OCI-LY3 (cell line): ENCODE measurements at regions not wholly inside any gene's neighbourhood (a gene's known extent, or its start where the extent isn't known, plus 50 kb on each side); places are given as distances from the start of the nearest gene placed in this dataset.

Experiments used
- H2AFZ ChIP-seq: fragments of 200-600, 300-600 bp; shearing (Covaris generic); 2 replicates; pipeline ENCODE4 v1.6.0; 2014; ENCODE audit warnings: antibody characterized with exemption, low read depth, low read length
- H3K27ac ChIP-seq: fragments of 200-600, 300-600 bp; sonication (generic); 2 replicates; pipeline ENCODE4 v1.5.1; 2014; ENCODE audit warnings: mild to moderate bottlenecking, low read length, moderate library complexity, mixed read lengths
- H3K27me3 ChIP-seq: fragments of 200-600, 300-600 bp; sonication (generic); 2 replicates; pipeline ENCODE4 v1.6.1; 2014; ENCODE audit warnings: low read depth, low read length, mixed read lengths
- H3K36me3 ChIP-seq: fragments of 200-600, 300-600 bp; sonication (generic); replicated peaks from 2 replicates; pipeline ENCODE3; 2014; ENCODE audit warnings: low read depth, low read length, mixed read lengths
- H3K4me1 ChIP-seq: fragments of 300-600, 200-600 bp; sonication (generic); 2 replicates; pipeline ENCODE4 v1.6.1; 2014; ENCODE audit warnings: low read length, mixed read lengths
- H3K4me2 ChIP-seq: fragments of 200-600, 300-600 bp; sonication (generic); 2 replicates; pipeline ENCODE4 v1.6.1; 2014; ENCODE audit warnings: low read length, mixed read lengths
- H3K4me3 ChIP-seq: fragments of 300-600, 200-600 bp; sonication (generic); 2 replicates; pipeline ENCODE4 v1.5.1; 2014; ENCODE audit warnings: antibody characterized with exemption, mild to moderate bottlenecking, low read length, moderate library complexity
- H3K79me2 ChIP-seq: fragments of 300-600, 200-600 bp; shearing (Covaris generic); 2 replicates; pipeline ENCODE4 v1.6.1; 2014; ENCODE audit warnings: mild to moderate bottlenecking, low read length, mixed read lengths
- H3K9ac ChIP-seq: fragments of 300-600, 200-600 bp; shearing (Covaris generic); 2 replicates; pipeline ENCODE4 v1.6.0; 2014; ENCODE audit warnings: mild to moderate bottlenecking, low read length, moderate library complexity
- H3K9me3 ChIP-seq: fragments of 200-600, 300-600 bp; shearing (Covaris generic); 2 replicates; pipeline ENCODE4 v1.6.1; 2014; ENCODE audit warnings: low read length, mixed read lengths; ENCODE audit not compliant: insufficient read depth
- H4K20me1 ChIP-seq: fragments of 200-600, 300-600 bp; sonication (generic); 2 replicates; pipeline ENCODE4 v1.6.1; 2016; ENCODE audit warnings: low read length, mixed read lengths; ENCODE audit not compliant: insufficient read depth
- CTCF ChIP-seq: fragments of 200-600, 300-600 bp; sonication (generic); IDR thresholded peaks from 2 replicates; pipeline ENCODE4 v1.5.1; 2014; ENCODE audit warnings: antibody characterized with exemption, low read length, low read depth
- EZH2phosphoT487 ChIP-seq: fragments of 200-600 bp; shearing (Covaris generic); IDR thresholded peaks from 2 replicates; pipeline ENCODE4 v1.6.1; 2018; ENCODE audit warnings: antibody characterized with exemption, mixed run types, low read depth

DNA sequence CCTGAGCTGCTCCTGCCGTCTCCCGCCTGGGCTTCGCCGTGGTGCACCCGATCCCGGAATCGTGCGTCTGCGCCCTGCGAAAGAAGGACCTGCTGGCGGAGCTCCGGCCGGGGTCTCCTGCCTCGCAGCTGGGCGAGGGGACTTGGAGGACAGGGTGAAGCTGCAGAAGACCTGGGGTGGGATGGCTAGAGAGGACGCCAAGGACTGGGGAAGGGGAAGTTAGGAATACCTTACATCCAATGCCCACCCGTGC is 150.2 kb downstream of the PRL start:
- H3K4me2 ChIP-seq = no peak overlapping the region
- H3K9ac ChIP-seq = no peak overlapping the region
- no peaks in the 10 kb centered on the region for H3K36me3 ChIP-seq
- H3K4me3 ChIP-seq = no peak overlapping the region
- no peaks in the 10 kb centered on the region for H3K4me1 ChIP-seq
- no peak for TF ChIP-seq CTCF
- no peak for TF ChIP-seq EZH2phosphoT487
- H4K20me1 ChIP-seq = no peaks in the 10 kb centered on the region
- H3K27ac ChIP-seq = no peak overlapping the region
- H2AFZ ChIP-seq = no peak overlapping the region
- no peaks in the 10 kb centered on the region for H3K9me3 ChIP-seq
- no peaks in the 10 kb centered on the region for H3K79me2 ChIP-seq
- H3K27me3 ChIP-seq = no peaks in the 10 kb centered on the region

DNA sequence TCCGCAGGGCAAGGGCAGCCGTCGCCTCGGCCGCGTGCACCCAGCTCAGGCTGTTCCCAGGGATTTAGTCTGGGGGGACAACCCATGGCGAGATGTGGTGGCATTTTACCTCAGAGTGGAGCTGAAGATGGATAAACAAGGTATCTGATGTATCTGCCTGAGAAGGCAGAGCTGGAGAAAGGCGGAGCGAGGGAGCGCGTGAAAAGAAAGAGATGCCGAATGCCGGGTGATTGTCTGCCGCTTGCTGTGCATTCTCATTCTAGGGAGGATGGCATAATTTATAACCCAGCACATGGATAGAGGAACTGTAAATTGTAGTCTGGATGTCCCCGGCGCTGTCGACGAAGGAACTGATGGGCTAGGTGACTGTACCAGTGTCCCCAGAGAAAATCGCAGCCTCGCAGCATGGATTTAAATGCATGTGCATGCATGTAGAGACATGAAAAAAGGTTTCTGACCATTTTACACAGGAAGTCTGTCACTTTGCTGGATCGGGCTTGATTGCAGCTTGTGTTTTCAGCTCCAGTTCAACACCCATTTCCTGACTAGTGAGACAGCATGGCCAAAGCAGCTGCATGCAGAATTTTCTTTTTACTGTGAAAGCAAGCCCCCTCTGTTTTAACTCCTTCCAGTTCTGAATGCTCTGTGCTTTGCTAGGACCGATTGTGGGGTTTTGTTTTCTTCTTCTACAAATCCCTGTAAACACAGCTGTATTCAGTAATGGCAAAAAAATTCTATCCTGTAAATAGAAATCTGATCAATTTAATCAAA is 149.7 kb downstream of the PRL start:
- H3K4me2 ChIP-seq = no peak overlapping the region
- H4K20me1 ChIP-seq = no peaks in the 10 kb centered on the region
- TF ChIP-seq CTCF = no peak
- no peak for TF ChIP-seq EZH2phosphoT487
- H3K9me3 ChIP-seq = no peaks in the 10 kb centered on the region
- no peak overlapping the region for H2AFZ ChIP-seq
- H3K79me2 ChIP-seq = no peaks in the 10 kb centered on the region
- H3K36me3 ChIP-seq = no peaks in the 10 kb centered on the region
- H3K9ac ChIP-seq = no peak overlapping the region
- no peaks in the 10 kb centered on the region for H3K27me3 ChIP-seq
- H3K27ac ChIP-seq = no peak overlapping the region
- no peak overlapping the region for H3K4me3 ChIP-seq
- no peaks in the 10 kb centered on the region for H3K4me1 ChIP-seq

GRCh38 chr6:22147921-22148776 is 148.7 kb downstream of the PRL start:
- H3K36me3 ChIP-seq = no peaks in the 10 kb centered on the region
- no peaks in the 10 kb centered on the region for H3K79me2 ChIP-seq
- H3K27me3 ChIP-seq = no peaks in the 10 kb centered on the region
- H4K20me1 ChIP-seq = no peaks in the 10 kb centered on the region
- H3K4me1 ChIP-seq = no peaks in the 10 kb centered on the region
- no peak overlapping the region for H3K27ac ChIP-seq
- no peak overlapping the region for H3K4me3 ChIP-seq
- no peak overlapping the region for H3K4me2 ChIP-seq
- no peak overlapping the region for H3K9ac ChIP-seq
- no peaks in the 10 kb centered on the region for H3K9me3 ChIP-seq
- TF ChIP-seq CTCF (no peak), EZH2phosphoT487 (no peak)
- H2AFZ ChIP-seq = no peak overlapping the region

DNA sequence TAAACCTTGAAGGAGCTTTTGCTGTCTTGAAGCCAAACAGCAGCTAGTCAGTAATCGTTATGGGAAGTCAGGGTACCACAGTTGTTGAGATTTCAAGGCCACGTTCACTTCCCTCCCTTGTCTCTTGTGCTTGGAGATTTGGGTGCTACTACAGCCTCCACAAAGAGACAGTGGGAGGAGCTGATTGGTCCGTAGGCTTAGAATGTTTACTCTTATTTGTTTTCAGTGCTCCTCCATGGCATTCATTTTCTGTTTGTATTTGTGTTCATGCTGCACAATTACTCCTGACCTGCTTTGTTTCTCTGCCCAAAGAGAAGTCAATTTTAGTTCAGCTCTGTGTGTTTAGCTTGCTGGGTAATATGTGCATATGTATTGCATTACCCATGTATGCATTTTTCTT is 147.7 kb downstream of the PRL start:
- Histone ChIP-seq H3K79me2 (no peaks in the 10 kb centered on the region), H3K9me3 (no peaks in the 10 kb centered on the region), H3K4me1 (peaks cover 7% of the 10 kb centered on the region), H4K20me1 (no peaks in the 10 kb centered on the region), H3K9ac (no peak overlapping the region), H2AFZ (no peak overlapping the region), H3K4me3 (no peak overlapping the region), H3K36me3 (no peaks in the 10 kb centered on the region), H3K4me2 (no peak overlapping the region), H3K27ac (no peak overlapping the region), H3K27me3 (no peaks in the 10 kb centered on the region)
- no peak for TF ChIP-seq CTCF
- TF ChIP-seq EZH2phosphoT487 = no peak
